GM19328 (cell line): ENCODE measurements at regions not wholly inside any gene's neighbourhood (a gene's known extent, or its start where the extent isn't known, plus 50 kb on each side); places are given as distances from the start of the nearest gene placed in this dataset.

Experiments used
- ATAC-seq: cut with Tn5 transposase; IDR thresholded peaks from one replicate; pipeline ENCODE4 v1.9.1; 2021; ENCODE audit warnings: mild to moderate bottlenecking, moderate library complexity; ENCODE audit not compliant: unreplicated experiment

- ATAC-seq, result no peak
Observed at GRCh38 chr4:153939570-153939969, 150.7 kb upstream of the SFRP2 start.

GRCh38 chr4:153938994-153939393 is 150.1 kb upstream of the SFRP2 start:
- ATAC-seq, result no peak

DNA sequence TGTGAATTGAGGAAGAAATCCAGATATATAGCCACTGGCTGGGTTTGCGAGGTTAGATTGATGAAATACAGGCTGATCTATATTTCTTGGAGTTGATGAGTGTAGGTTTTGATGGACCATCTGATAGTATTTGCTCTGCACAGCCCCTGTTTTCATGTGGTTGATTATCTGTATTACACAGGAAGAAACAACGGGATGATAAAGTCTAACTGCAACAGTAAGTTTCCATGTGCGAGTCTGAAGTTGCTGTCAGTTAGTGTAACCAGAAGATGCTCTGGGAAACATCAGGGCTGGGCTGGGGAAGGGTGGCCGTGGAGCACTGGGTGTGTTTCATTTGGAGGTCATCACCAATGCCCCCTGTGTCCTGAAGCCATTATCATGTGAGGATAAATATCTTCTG is 148.4 kb upstream of the SFRP2 start:
- ATAC-seq, result no peak

DNA sequence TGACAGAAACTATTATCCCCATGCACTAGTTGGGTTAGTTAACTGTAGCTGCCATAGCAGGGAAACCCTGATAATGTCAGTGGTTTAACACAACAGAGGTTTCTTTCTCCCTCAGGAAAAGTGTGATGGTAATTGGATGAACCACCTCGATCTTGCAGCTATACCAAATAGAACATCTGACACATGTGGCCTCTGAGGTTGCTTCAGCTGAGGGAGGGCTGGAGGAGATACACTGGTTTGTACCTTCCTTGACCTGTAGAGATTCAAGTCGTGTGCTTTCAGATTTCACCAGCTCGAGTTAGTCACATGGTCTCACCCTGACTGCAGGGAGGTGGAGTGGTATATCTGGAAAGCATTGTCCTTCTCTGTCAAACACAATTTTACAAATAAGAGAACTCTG is 147.2 kb upstream of the SFRP2 start:
- no peak for ATAC-seq

DNA sequence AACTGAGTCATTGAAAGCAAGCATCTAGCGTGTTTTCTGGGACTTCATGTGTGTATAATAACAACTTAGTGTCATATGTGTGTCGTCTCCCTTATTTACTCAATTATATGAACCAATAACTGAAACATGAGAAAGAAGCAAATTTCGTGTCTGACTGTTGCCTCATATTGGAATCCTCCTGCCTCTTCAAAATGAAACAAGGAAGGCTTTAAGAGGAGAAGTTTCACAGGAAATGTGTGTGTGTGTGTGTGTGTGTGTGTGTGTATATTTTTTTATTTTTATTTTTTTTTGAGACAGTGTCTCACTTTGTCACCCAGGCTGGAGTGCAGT is 145.8 kb upstream of the SFRP2 start:
- no peak for ATAC-seq

DNA sequence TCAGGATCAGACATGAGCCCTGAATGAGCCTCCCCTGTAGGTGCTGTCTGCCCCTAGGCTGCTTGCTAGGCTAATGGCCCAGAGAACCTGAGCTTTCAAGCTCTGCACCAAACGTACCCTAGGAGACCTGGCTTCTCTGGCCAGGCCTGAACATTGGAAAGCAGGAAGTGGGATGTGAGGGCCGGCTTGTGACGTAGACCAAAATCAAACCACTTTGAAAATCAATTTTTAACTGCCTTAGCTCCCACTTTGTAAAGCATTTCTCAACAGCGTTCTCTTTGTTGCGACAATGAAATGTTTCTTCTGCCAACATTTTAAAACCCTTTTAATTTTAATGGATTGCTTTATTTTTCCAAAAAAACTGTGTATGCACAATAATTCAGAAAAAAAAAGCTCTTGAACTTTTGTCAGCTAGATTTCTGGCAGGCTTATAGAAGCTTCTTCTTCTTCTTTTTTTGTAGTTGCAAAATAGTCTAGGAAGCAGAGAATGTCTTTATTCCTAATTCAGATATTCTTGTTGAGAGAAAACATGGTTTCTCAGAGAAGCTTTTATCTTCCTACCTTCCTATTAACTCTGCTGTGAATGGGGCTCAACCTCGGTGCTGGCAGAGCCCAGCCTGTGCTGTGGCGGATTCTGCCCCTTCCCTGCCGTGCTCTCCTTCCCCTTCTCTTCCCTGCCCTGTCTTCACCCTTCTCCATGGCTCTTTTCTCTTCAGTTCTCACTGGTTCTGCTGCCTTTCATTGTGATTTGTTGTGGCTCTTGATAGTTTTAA is 145.2 kb upstream of the SFRP2 start:
- no peak for ATAC-seq

DNA sequence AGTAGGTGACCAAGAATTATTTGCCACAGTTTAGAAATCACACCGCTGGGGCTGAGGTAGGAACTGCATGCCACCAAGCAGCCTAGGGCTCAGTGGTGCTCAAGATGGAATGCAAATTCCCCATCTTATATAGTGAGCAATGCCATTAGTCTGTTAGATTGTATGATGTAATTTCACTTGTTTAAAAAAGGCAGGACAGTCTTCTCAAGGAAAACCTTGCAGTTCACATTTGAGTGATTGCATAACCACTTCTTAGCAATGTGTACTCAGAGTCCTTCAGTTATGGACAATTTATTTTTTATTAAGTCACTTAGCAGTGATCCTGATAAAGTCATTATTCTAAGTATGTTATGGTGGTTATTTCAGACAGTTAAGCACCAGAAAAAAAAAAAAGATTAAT is 142.9 kb upstream of the SFRP2 start:
- no peak for ATAC-seq

- ATAC-seq, result no peak
Observed at GRCh38 chr4:153929675-153930074, 140.8 kb upstream of the SFRP2 start.

DNA sequence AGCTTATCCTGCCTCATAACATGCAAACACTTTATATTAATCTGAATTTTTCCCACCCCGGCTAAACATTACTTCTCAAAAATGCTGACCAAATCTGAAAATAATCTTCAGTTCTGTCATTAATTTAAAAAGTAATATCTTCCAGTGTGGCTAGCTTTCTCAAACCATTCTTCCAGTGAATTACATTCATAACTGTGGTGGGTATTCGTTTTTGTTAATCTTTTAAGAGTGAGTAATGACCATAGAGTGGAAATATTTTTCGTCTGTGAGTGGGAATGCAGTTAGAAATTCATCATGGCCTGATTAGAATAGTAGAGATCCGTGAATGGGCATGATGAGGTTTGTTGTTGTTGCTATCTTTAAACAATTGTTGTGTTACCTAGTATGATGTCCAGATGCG is 138.6 kb upstream of the SFRP2 start:
- ATAC-seq, result no peak

GRCh38 chr4:153922148-153922547 is 133.3 kb upstream of the SFRP2 start:
- no peak for ATAC-seq

GRCh38 chr4:153919667-153920066 is 130.8 kb upstream of the SFRP2 start:
- ATAC-seq, result no peak

- peak; percentile 88 for ATAC-seq
Observed at GRCh38 chr4:153916273-153916755, 127.4 kb upstream of the SFRP2 start.

DNA sequence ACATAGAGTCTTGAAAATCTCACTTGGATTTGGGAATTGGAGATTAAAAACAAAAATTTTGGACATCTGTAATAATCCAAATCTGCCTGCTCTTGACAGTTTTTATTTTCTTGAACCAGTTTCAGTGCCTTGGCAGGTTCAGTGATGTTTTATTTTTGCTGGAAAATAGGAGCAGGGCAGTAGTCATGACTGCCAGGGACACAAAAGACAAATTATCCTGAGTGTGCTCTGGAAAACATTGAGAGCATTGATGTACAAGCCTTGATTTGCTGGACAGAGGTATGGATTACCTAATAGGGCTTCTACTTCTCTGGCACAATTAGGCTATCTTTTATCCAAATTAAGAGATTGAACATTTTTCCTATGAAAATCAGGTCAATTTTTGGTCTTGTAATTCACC is 123.4 kb upstream of the SFRP2 start:
- no peak for ATAC-seq

DNA sequence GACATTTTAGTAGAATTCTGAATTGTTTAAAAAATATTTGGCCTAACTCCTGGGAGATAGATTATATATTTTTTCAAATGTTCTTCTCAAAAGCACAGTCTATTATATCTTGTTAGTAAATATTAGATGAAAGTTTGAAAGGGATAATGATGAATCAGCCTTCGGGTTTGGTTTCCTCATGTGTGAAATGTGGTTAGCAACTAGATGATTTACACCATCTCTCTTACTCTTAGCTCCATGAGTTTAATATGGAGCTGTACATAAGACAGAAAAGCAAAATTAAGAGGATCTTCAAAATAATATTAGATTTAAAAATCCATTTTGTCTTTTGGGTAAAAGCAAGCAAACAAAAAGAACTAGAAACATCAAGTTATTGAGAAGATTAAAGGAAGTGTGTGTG is 120.8 kb upstream of the SFRP2 start:
- no peak for ATAC-seq

- ATAC-seq, result no peak
Observed at GRCh38 chr4:153906231-153906630, 117.3 kb upstream of the SFRP2 start.

GRCh38 chr4:153905231-153905630 is 116.3 kb upstream of the SFRP2 start:
- no peak for ATAC-seq

DNA sequence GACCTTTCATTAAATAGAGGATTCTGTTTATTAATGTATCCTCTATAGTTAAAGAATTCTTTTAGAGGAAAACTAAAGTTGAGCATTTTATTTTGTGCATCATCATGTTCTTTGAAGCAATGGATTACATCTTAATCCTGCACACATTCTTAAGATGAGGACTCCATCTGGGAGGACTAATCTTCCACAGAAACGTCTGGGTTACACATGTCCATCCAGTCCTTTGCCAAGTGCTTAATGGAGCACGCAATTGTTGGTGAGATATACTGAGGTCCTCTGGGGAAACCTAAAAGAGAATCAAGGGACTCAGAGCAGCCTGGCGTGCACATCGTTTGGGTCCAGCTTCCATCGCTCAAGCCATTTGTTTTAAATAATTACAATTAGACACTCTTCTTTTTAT is 115.1 kb upstream of the SFRP2 start:
- ATAC-seq, result no peak

DNA sequence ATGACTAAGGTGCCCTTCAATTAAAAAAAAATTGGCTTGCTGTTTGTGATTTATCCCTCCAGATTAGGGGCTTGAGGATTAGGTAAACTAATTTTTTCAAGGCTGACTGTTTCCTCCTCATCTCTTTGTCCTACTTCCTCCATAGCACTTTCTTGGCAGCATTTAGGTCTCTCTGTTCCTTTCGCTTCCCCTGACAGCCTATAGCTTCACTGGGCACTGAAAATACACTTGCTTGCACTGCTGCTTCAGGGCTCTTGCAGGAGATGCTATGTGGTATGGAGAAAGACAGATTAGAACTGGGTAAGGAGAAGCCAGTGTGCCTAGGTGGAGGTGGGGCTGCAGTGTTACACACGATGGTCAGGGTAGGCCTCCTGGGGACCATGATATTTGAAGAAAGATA is 112.3 kb upstream of the SFRP2 start:
- ATAC-seq, result no peak

DNA sequence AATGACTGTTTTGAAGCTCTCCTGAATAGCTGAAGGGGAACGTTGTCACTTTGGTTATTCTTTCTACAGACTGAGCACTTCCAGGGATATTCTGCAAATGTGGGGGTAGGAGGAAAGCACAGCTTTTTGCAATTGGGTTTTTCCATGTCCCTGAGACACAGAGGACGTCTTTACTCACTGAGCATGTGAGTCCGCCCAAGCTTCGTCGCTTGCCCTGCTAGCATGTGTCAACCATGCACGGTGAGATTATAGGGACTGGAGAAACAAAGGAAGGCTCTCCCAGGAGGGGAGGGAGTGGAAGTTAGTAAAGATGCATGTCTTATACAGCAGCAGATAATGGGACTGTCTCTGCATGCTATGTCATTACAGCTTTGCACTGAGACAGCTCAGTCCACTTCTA is 111.5 kb upstream of the SFRP2 start:
- ATAC-seq, result no peak

DNA sequence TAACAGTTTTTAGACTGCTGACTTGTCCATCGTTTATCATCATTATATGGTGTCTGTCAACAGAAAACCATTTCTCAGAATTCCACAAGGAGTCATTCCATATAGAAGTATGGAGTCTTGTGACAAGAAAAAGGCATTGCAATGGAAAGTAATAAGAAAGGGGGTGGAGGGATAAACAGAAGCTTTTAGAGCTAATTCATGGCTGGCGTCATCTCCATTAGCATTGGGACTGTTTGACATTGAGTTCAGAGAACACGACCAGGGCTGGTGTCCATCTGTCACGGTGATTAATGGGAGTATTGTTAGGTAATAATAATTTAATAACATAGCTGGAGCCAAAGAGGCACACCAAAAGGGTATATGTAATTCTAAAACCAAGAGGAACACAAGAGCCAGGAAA is 101.9 kb upstream of the SFRP2 start:
- ATAC-seq, result no peak

GRCh38 chr4:153887217-153887616 is 98.3 kb upstream of the SFRP2 start:
- ATAC-seq, result no peak

- ATAC-seq, result no peak
Observed at GRCh38 chr4:153884325-153884724, 95.4 kb upstream of the SFRP2 start.

GRCh38 chr4:153880983-153881382 is 92.1 kb upstream of the SFRP2 start:
- no peak for ATAC-seq
